Right lobe of liver (tissue), 6 donors: ENCODE measurements at regions not wholly inside any gene's neighbourhood (a gene's known extent, or its start where the extent isn't known, plus 50 kb on each side); places are given as distances from the start of the nearest gene placed in this dataset.

Experiments
- ATAC-seq, 4 donors: fragments of 200-7000 bp; cut with Tn5 transposase; one replicate each; pipeline ENCODE4 v1.9.1; 2020; ENCODE audit warnings: mild to moderate bottlenecking in 4 of 4, moderate library complexity in 4 of 4
- DNase-seq, 3 donors: peaks; one replicate each; pipeline ENCODE4 v3.0.0-alpha.2; 2020
- H3K27ac ChIP-seq, 3 donors: fragments of 200-600 bp; one replicate each; pipeline ENCODE4 v1.8.0; 2022
- H3K27me3 ChIP-seq, 2 donors: fragments of 200-600 bp; one replicate each; pipeline ENCODE4 v1.8.0; 2022
- H3K36me3 ChIP-seq, 4 donors: fragments of 200-600 bp; sonication (generic) in 1 of 4; one replicate each; pipeline versions ENCODE4 v1.5.1 to v1.8.0; 2017 to 2022; ENCODE audit warnings: control low read depth in 1 of 4
- H3K4me1 ChIP-seq, 4 donors: fragments of 200-600 bp; sonication (generic) in 1 of 4; one replicate each; pipeline versions ENCODE4 v1.5.1 to v1.8.0; 2017 to 2022; ENCODE audit warnings: control low read depth in 1 of 4
- H3K4me3 ChIP-seq, 3 donors: fragments of 200-600 bp; one replicate each; pipeline ENCODE4 v1.8.0; 2022
- H3K9me3 ChIP-seq, 4 donors: fragments of 200-600 bp; sonication (generic) in 1 of 4; one replicate each; pipeline versions ENCODE4 v1.5.1 to v1.8.0; 2017 to 2022; ENCODE audit warnings: control low read depth in 1 of 4
- POLR2A ChIP-seq: fragments of 450-650 bp; IDR thresholded peaks from one replicate; pipeline ENCODE4 v1.6.1; 2017; ENCODE audit warnings: antibody characterized with exemption, mild to moderate bottlenecking
- WGBS: methylation state at CpG from one replicate; pipeline ENCODE4 v1.1.6; 2018; ENCODE audit warnings: low coverage, low lambda C conversion rate; ENCODE audit not compliant: insufficient coverage; ENCODE audit errors: missing lambda C conversion rate; 5-methylcytosine and 5-hydroxymethylcytosine counted together
- intact Hi-C, 2 donors: fragments of 100-400 bp; cut with DNase I; formaldehyde crosslinking; loops; one replicate each; pipeline versions ENCODE4 v1.11.2 to v1.14.1; 2022
- TF ChIP-seq, protein P1 (sequence below), 4 donors: fragments of 200-600 bp in 3 of 4; fragments of 450-650 bp in 1 of 4; IDR thresholded peaks; one replicate each; pipeline versions ENCODE4 v1.5.1 to v1.8.0; 2016 to 2022; ENCODE audit warnings: antibody characterized with exemption in 4 of 4, mild to moderate bottlenecking in 2 of 4
- donor health status: DM: no; HTN: yes; CAD: no.
- donor health status: DM: no; HTN: no; CAD: no.
- donor health status: DM: no; HTN: no; CAD: no.
- donor health status: DM: no; HTN: yes; CAD: no.
- donor health status: DM: no; HTN: yes; CAD: no.

DNA sequence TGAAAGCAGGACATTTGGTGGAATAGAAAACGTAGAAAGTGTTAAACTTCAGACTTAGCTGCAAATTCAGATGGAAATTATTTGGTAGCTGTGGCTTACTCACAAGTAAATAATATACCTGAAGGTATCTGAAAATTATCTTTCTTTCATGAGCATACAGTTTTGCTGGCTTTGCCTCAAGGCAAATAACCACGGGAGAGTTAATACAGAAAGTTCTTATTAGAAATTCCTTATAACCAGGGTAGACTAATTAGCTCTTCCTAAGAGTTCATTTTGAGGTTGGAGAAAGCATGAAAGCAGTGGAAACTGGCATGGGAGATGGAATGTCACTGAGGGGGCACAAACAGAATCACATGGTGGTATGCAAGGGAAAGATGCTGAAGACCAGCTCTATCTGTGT lies 217.5 kb downstream of the CD83 start:
- H3K4me3 ChIP-seq, result no peak overlapping the region
- intact Hi-C loops, result no loop called here
- H3K27ac ChIP-seq, result no peak overlapping the region
- no peaks in the 10 kb centered on the region for H3K4me1 ChIP-seq
- no peak for ATAC-seq
- H3K9me3 ChIP-seq, result no peaks in the 10 kb centered on the region
- TF ChIP-seq POLR2A, result no peak
- TF ChIP-seq, protein P1, sequence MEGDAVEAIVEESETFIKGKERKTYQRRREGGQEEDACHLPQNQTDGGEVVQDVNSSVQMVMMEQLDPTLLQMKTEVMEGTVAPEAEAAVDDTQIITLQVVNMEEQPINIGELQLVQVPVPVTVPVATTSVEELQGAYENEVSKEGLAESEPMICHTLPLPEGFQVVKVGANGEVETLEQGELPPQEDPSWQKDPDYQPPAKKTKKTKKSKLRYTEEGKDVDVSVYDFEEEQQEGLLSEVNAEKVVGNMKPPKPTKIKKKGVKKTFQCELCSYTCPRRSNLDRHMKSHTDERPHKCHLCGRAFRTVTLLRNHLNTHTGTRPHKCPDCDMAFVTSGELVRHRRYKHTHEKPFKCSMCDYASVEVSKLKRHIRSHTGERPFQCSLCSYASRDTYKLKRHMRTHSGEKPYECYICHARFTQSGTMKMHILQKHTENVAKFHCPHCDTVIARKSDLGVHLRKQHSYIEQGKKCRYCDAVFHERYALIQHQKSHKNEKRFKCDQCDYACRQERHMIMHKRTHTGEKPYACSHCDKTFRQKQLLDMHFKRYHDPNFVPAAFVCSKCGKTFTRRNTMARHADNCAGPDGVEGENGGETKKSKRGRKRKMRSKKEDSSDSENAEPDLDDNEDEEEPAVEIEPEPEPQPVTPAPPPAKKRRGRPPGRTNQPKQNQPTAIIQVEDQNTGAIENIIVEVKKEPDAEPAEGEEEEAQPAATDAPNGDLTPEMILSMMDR (IDR thresholded peaks at IDR 0.05), result no peak
- 80% methylated on average over 2 of the region's 2 CpGs for whole genome bisulfite sequencing
- H3K36me3 ChIP-seq, result no peaks in the 10 kb centered on the region
- no peak for DNase-seq
- H3K27me3 ChIP-seq, result no peaks in the 10 kb centered on the region

DNA sequence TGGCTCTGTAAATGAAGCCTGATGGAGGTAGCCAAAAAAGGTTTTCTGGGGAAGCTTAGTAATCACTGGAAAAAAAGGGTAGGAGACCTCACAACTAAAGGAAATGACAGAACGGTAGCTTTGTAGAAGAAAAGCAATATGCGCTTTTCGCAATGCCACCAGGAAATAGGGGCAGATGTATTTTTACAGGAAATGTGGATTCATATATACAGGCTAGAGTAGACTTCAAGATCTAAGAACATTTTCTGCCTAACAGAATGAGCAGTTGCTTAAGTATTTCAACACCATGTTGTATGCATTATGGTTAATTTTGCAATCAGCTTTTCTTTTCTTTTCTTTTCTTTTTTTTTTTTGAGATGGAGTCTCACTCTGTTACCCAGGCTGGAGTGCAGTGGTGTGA lies 219.6 kb downstream of the CD83 start:
- H3K27me3 ChIP-seq, result no peaks in the 10 kb centered on the region
- 53% methylated on average over 3 of the region's 3 CpGs for WGBS
- ATAC-seq (no peak), DNase-seq (no peak)
- H3K4me3 ChIP-seq, result no peak overlapping the region
- H3K4me1 ChIP-seq, result no peaks in the 10 kb centered on the region
- no peaks in the 10 kb centered on the region for H3K9me3 ChIP-seq
- TF ChIP-seq POLR2A, result no peak
- TF ChIP-seq, protein P1 (IDR thresholded peaks at IDR 0.05), result no peak
- intact Hi-C loops, result no loop called here
- no peaks in the 10 kb centered on the region for H3K36me3 ChIP-seq
- H3K27ac ChIP-seq, result no peak overlapping the region

DNA sequence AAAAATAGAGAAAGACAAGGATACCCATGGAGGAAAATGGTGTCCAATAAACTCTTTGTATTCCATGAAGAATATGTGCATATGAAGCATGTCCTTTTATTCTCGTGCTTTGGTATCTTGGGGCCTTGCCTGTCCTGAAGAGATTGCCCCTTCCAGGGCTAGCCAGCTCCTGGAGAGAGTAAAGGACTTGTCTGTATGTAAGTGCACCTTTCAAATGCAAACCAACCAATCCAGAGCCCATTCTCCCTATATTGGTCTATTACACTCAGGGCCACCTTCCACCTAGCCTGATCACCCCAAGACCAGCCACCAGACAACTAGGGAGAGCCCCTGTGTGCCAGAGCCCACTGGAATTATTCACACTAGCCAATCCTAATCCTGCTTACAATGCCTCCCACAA lies 221.6 kb downstream of the CD83 start:
- no peaks in the 10 kb centered on the region for H3K36me3 ChIP-seq
- no peak overlapping the region for H3K4me3 ChIP-seq
- ATAC-seq (no peak), DNase-seq (no peak)
- WGBS, result 71% methylated on average over 1 of the region's 1 CpG
- no peaks in the 10 kb centered on the region for H3K27me3 ChIP-seq
- intact Hi-C loops, result no loop called here
- no peaks in the 10 kb centered on the region for H3K4me1 ChIP-seq
- no peak overlapping the region for H3K27ac ChIP-seq
- TF ChIP-seq, protein P1 (IDR thresholded peaks at IDR 0.05), result no peak
- no peak for TF ChIP-seq POLR2A
- H3K9me3 ChIP-seq, result no peaks in the 10 kb centered on the region

DNA sequence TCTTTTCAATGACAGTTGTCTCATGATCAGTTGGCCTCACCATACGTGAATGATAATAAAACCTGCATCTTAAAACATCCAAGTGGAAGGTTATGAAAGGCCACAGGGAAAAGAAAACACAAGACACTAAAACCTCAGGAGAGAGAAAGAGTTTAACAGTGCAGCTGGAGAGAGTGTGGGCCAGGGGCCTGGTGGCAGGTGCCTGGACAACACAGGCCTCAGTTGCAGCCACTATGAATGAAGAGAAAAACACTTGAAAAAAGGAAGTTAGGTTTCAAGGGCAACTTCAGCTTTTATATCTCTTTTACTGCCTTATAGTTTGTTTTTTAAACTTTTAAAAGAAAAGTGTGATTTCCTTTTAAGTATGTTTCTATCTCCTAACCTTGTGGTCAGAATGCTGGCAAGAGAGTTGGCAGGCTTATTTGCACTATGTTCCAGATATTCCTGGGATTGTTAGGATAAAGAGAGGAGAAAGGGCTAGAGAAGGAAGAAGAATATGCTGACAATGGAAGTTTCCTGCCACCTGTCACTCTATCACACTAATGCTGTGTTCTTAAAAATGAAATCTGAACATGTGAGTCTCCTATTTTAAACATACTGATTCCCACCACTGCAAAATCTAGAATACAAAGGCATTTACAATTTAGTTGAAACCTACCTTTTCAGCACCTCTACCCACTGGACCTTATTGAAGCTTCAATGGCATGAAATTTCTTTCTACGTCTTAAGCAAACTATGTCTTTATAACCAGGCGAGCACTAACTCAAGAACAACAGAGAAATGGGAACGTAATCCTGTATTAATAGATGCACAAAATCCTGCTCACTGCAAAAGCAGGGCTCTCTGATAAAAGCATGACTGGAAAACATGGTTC lies 222.4 kb downstream of the CD83 start:
- WGBS, result 85% methylated on average over 4 of the region's 4 CpGs
- H3K27ac ChIP-seq, result no peak overlapping the region
- no peak for DNase-seq
- H3K4me1 ChIP-seq, result no peaks in the 10 kb centered on the region
- H3K36me3 ChIP-seq, result no peaks in the 10 kb centered on the region
- no peak for ATAC-seq
- no peaks in the 10 kb centered on the region for H3K9me3 ChIP-seq
- no peak for TF ChIP-seq POLR2A
- TF ChIP-seq, protein P1 (IDR thresholded peaks at IDR 0.05), result no peak
- intact Hi-C loops, result no loop called here
- no peaks in the 10 kb centered on the region for H3K27me3 ChIP-seq
- no peak overlapping the region for H3K4me3 ChIP-seq
